ENCODE measurements at regions not wholly inside any gene's neighbourhood (a gene's known extent, or its start where the extent isn't known, plus 50 kb on each side); places are given as distances from the start of the nearest gene placed in this dataset.
"Not testable (repeated sequence)": the region's sequence is repeated elsewhere in the genome, so short reads cannot be mapped to it uniquely, and the experiment has no call there.

- FAIRE-seq = no peak
- TF ChIP-seq, protein P1, sequence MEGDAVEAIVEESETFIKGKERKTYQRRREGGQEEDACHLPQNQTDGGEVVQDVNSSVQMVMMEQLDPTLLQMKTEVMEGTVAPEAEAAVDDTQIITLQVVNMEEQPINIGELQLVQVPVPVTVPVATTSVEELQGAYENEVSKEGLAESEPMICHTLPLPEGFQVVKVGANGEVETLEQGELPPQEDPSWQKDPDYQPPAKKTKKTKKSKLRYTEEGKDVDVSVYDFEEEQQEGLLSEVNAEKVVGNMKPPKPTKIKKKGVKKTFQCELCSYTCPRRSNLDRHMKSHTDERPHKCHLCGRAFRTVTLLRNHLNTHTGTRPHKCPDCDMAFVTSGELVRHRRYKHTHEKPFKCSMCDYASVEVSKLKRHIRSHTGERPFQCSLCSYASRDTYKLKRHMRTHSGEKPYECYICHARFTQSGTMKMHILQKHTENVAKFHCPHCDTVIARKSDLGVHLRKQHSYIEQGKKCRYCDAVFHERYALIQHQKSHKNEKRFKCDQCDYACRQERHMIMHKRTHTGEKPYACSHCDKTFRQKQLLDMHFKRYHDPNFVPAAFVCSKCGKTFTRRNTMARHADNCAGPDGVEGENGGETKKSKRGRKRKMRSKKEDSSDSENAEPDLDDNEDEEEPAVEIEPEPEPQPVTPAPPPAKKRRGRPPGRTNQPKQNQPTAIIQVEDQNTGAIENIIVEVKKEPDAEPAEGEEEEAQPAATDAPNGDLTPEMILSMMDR (IDR thresholded peaks at IDR 0.05; ENCODE audit: insufficient read depth, missing control alignments) = no peak
- DNase-seq (ENCODE audit: insufficient read length, low spot score) = no peak
Observed at GRCh38 chr14:105905456-105905855, 379.1 kb downstream of the TMEM121 start.

DNA sequence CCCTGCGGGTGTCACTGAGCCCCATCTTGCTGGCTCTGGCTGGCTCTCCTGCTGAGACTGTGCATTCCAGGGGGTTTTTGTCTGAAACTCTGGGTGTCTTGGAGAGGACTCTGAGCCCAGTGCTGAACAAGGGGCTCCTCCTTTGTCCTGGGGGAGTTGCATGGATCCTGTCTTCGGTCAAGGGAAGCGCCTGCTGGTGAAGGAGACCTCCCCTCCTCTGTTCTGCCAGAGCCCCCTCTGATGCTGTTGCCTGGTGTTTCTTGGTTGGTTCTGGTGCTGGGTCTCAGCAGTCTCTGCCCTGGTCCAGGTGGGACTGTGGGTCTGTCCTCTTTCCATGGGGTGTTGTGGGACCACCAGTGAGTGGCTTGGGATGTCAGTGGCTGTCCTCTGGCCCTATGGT lies 380.9 kb downstream of the TMEM121 start:
- FAIRE-seq (no peak), DNase-seq (ENCODE audit: insufficient read length, low spot score) (no peak)
- TF ChIP-seq, protein P1 (IDR thresholded peaks at IDR 0.05; ENCODE audit: insufficient read depth, missing control alignments) = no peak

DNA sequence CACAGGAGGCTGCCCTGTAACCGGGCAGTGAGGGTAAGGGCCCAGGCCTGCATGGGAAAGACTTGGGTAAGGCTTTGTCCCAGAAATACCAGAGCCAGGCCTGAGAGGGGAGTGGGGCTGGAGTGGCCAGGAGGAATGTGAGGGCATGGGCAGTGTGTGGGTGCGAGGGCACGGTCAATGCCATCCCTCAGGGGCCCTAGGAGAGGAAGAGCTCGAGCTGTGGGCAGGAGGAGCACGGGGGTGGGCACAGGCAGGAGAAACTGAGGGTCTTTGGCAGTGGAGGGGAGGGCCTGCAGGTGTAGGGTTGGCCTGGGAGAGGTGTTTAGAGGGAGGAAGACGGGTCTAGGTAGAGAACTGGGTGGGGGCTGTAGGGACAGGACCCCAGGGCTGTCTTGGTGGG lies 381.6 kb downstream of the TMEM121 start:
- FAIRE-seq = no peak
- TF ChIP-seq, protein P1 (IDR thresholded peaks at IDR 0.05; ENCODE audit: insufficient read depth, missing control alignments) = no peak

GRCh38 chr14:105908481-105908911 lies 382.1 kb downstream of the TMEM121 start:
- TF ChIP-seq, protein P1 (IDR thresholded peaks at IDR 0.05; ENCODE audit: insufficient read depth, missing control alignments) = no peak
- DNase-seq (ENCODE audit: insufficient read length, low spot score) = no peak
- no peak for FAIRE-seq

More for the DNA sequence above, 381.6 kb downstream of the TMEM121 start:
- DNase-seq (ENCODE audit: insufficient read length, low spot score) = no peak

DNA sequence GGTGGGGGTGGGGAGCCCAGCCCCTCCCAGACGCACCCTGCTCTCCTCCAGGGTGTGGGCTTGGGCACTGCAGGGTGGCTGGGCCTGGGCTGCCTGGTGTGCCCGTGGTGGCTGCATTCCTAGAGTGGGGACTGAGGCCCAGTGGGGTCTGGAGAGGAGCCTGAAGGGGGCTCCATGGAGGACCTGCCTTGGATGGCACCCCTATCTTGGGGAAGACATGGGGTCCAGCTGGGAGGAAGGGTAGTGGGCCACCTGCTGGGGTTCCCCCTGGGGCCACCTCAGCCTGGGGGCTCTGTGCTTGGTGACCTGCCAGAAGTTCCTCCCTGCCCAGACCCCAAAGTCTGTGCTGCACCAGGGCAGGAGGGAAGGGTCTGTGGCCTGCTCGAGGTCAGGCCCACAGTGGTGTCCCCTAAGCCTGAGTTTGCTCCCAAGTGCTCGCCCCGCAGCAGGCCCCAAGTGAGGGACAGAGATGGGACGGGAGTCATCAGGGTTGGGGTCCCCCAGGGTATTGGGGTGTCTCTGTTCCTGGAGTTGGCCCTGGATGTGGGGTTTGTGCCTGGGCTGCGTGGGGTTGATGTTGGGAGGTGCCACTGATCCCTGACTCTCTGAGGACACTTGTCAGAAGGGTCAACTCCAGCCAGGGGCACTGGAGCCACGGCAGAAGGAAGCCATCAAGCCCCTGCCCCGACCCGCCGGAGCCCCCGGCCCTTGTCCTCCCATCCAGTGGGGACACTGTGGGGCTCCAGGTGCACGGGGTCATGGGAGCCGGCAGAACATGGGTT lies 382.9 kb downstream of the TMEM121 start:
- FAIRE-seq (no peak), DNase-seq (ENCODE audit: insufficient read length, low spot score) (no peak)
- TF ChIP-seq, protein P1 (IDR thresholded peaks at IDR 0.05; ENCODE audit: insufficient read depth, missing control alignments) = no peak

DNA sequence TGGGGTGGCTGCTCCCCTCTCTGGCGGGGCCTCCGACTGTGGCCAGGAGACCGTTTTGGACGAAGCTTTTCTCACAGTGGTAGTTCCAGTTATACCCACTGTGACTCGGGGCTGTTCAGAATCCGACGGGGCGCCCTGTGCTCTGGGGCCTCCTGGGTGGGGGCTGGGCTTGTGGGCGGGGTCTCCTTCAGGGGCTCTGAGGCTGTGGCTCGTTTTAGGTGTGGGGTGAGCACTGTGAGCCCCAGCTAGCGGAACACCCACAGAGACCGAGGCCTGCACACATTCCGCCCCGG lies 383.4 kb downstream of the TMEM121 start:
- DNase-seq (ENCODE audit: insufficient read length, low spot score); FAIRE-seq: not testable (repeated sequence)

DNA sequence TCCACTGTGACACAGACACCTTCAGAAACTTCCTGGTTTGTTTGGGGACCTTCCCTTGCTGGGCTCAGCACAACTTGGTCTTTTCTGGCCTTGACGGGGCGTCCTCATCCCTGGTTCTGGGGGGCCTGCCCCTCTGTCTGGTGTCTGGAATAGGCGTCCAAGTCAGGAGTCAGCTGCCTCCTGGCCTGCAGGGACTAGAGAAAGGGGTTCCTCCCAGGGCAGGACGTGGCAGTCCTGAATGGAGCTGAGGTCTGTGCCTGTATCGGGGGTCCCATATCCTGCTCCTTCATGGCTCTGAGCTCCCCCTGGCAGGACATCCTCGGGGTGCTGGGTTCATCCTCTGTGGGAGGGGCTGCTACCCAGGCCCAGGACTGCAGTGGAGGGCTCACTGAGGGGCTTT lies 384.0 kb downstream of the TMEM121 start:
- FAIRE-seq (no peak), DNase-seq (ENCODE audit: insufficient read length, low spot score) (no peak)
- TF ChIP-seq, protein P1 (IDR thresholded peaks at IDR 0.05; ENCODE audit: insufficient read depth, missing control alignments) = no peak
